Astrocyte (in vitro differentiated cells and primary cell): ENCODE measurements at regions not wholly inside any gene's neighbourhood (a gene's known extent, or its start where the extent isn't known, plus 50 kb on each side); places are given as distances from the start of the nearest gene placed in this dataset.

Source experiments
- DNase-seq: peaks from one replicate; pipeline ENCODE4 v3.0.0-alpha.2; 2010; ENCODE audit warnings: low read depth
- FAIRE-seq: peaks from 2 replicates; lab custom pipeline; 2011; peaks lifted over from hg19 to GRCh38; lab: Jason Lieb, UNC
- H2AFZ ChIP-seq: 2 replicates; pipeline ENCODE4 v1.6.0; 2012; ENCODE audit warnings: low read depth, low read length, inconsistent platforms
- H3K27ac ChIP-seq: 2 replicates; pipeline ENCODE4 v1.5.1; 2011; ENCODE audit warnings: low read depth, low read length, inconsistent platforms
- H3K27me3 ChIP-seq: 2 replicates; pipeline ENCODE4 v1.6.0; 2011; ENCODE audit warnings: low read length, inconsistent platforms; ENCODE audit not compliant: insufficient read depth
- H3K36me3 ChIP-seq: 2 replicates; pipeline ENCODE4 v1.5.1; 2011; ENCODE audit warnings: low read length, inconsistent platforms; ENCODE audit not compliant: insufficient read depth
- H3K4me1 ChIP-seq: 2 replicates; pipeline ENCODE4 v1.5.1; 2011; ENCODE audit warnings: low read length, inconsistent platforms; ENCODE audit not compliant: insufficient read depth
- H3K4me2 ChIP-seq: 2 replicates; pipeline ENCODE4 v1.6.0; 2012; ENCODE audit warnings: low read length, inconsistent platforms
- H3K4me3 ChIP-seq: 2 replicates; pipeline ENCODE4 v1.5.1; 2011; ENCODE audit warnings: low read depth, mild to moderate bottlenecking, low read length, inconsistent platforms; ENCODE audit not compliant: insufficient read depth
- H3K79me2 ChIP-seq: 2 replicates; pipeline ENCODE4 v1.6.0; 2012; ENCODE audit warnings: mild to moderate bottlenecking, low read length, inconsistent platforms; ENCODE audit not compliant: insufficient read depth
- H3K9ac ChIP-seq: 2 replicates; pipeline ENCODE4 v1.6.0; 2012; ENCODE audit warnings: mild to moderate bottlenecking, low read length, inconsistent platforms
- H3K9me3 ChIP-seq: 2 replicates; pipeline ENCODE4 v1.5.1; 2012; ENCODE audit warnings: low read depth, mild to moderate bottlenecking, low read length, inconsistent platforms; ENCODE audit not compliant: insufficient read depth
- H4K20me1 ChIP-seq: 2 replicates; pipeline ENCODE4 v1.6.0; 2012; ENCODE audit warnings: low read length, inconsistent platforms; ENCODE audit not compliant: insufficient read depth
- H3K27ac Mint-ChIP-seq: one replicate; pipeline ENCODE4 v1.8.0; 2021; ENCODE audit warnings: mild to moderate bottlenecking, mixed read lengths; ENCODE audit not compliant: unreplicated experiment
- H3K27me3 Mint-ChIP-seq: one replicate; pipeline ENCODE4 v1.8.0; 2021; ENCODE audit warnings: low read depth, mixed read lengths; ENCODE audit not compliant: unreplicated experiment
- H3K36me3 Mint-ChIP-seq: one replicate; pipeline ENCODE4 v1.8.0; 2021; ENCODE audit warnings: low read depth, mixed read lengths; ENCODE audit not compliant: unreplicated experiment
- H3K4me1 Mint-ChIP-seq: one replicate; pipeline ENCODE4 v1.8.0; 2021; ENCODE audit warnings: low read depth, mixed read lengths; ENCODE audit not compliant: unreplicated experiment
- H3K4me3 Mint-ChIP-seq: one replicate; pipeline ENCODE4 v1.8.0; 2021; ENCODE audit warnings: mild to moderate bottlenecking, moderate library complexity, mixed read lengths; ENCODE audit not compliant: unreplicated experiment
- H3K9me3 Mint-ChIP-seq: one replicate; pipeline ENCODE4 v1.8.0; 2021; ENCODE audit warnings: mild to moderate bottlenecking, mixed read lengths; ENCODE audit not compliant: unreplicated experiment
- CTCF ChIP-seq: IDR thresholded peaks from 2 replicates; pipeline ENCODE4 v1.5.1; 2011; ENCODE audit warnings: low read depth, mild to moderate bottlenecking, inconsistent platforms, low read length, moderate library complexity; ENCODE audit not compliant: insufficient read depth
- EZH2 ChIP-seq: IDR thresholded peaks from 2 replicates; pipeline ENCODE4 v1.6.1; 2012; ENCODE audit warnings: mild to moderate bottlenecking, low read length, inconsistent platforms; ENCODE audit not compliant: insufficient read depth

GRCh38 chr2:150320608-150321007 lies 166.9 kb downstream of the RND3 start:
- TF ChIP-seq EZH2 (no peak), CTCF (no peak)
- Histone ChIP-seq H3K27ac (no peak overlapping the region), H3K4me2 (no peak overlapping the region), H3K36me3 (no peaks in the 10 kb centered on the region), H3K9ac (no peak overlapping the region), H4K20me1 (no peaks in the 10 kb centered on the region), H3K4me3 (no peak overlapping the region), H3K9me3 (no peaks in the 10 kb centered on the region), H3K27me3 (no peaks in the 10 kb centered on the region), H2AFZ (no peak overlapping the region), H3K79me2 (no peaks in the 10 kb centered on the region), H3K4me1 (no peaks in the 10 kb centered on the region)
- Mint-ChIP-seq H3K27me3 (no peaks in the 10 kb centered on the region), H3K36me3 (peaks cover 4% of the 10 kb centered on the region), H3K27ac (no peak overlapping the region), H3K4me3 (no peak overlapping the region), H3K4me1 (peaks cover 11% of the 10 kb centered on the region), H3K9me3 (peaks cover 10% of the 10 kb centered on the region)
- no peak for DNase-seq
- FAIRE-seq: peak; percentile 65

- H3K36me3 ChIP-seq: no peaks in the 10 kb centered on the region
- no peaks in the 10 kb centered on the region for H3K9me3 ChIP-seq
- H3K4me1 ChIP-seq: no peaks in the 10 kb centered on the region
- no peaks in the 10 kb centered on the region for H3K27me3 Mint-ChIP-seq
- peaks cover 11% of the 10 kb centered on the region for H3K4me1 Mint-ChIP-seq
- no peak overlapping the region for H3K27ac ChIP-seq
- H3K4me3 ChIP-seq: no peak overlapping the region
- no peak overlapping the region for H3K9ac ChIP-seq
- TF ChIP-seq CTCF: no peak
- no peak for TF ChIP-seq EZH2
- H3K36me3 Mint-ChIP-seq: peaks cover 4% of the 10 kb centered on the region
- peaks cover 10% of the 10 kb centered on the region for H3K9me3 Mint-ChIP-seq
- no peaks in the 10 kb centered on the region for H3K27me3 ChIP-seq
- FAIRE-seq (no peak), DNase-seq (no peak)
- no peak overlapping the region for H3K27ac Mint-ChIP-seq
- H2AFZ ChIP-seq: no peak overlapping the region
- H3K4me3 Mint-ChIP-seq: no peak overlapping the region
- H3K4me2 ChIP-seq: no peak overlapping the region
- H3K79me2 ChIP-seq: no peaks in the 10 kb centered on the region
- no peaks in the 10 kb centered on the region for H4K20me1 ChIP-seq
Measured at GRCh38 chr2:150319658-150320555, 167.6 kb downstream of the RND3 start.

- H3K9ac ChIP-seq: no peak overlapping the region
- Mint-ChIP-seq H3K9me3 (peaks cover 16% of the 10 kb centered on the region), H3K27ac (no peak overlapping the region), H3K4me1 (peaks cover 9% of the 10 kb centered on the region), H3K4me3 (no peak overlapping the region), H3K36me3 (peaks cover 4% of the 10 kb centered on the region), H3K27me3 (no peaks in the 10 kb centered on the region)
- no peaks in the 10 kb centered on the region for H4K20me1 ChIP-seq
- H2AFZ ChIP-seq: no peak overlapping the region
- no peak overlapping the region for H3K4me3 ChIP-seq
- no peak for TF ChIP-seq EZH2
- no peak for TF ChIP-seq CTCF
- DNase-seq: no peak
- H3K27me3 ChIP-seq: no peaks in the 10 kb centered on the region
- H3K4me1 ChIP-seq: no peaks in the 10 kb centered on the region
- FAIRE-seq: no peak
- H3K79me2 ChIP-seq: no peaks in the 10 kb centered on the region
- no peak overlapping the region for H3K27ac ChIP-seq
- H3K4me2 ChIP-seq: no peak overlapping the region
- H3K9me3 ChIP-seq: no peaks in the 10 kb centered on the region
- H3K36me3 ChIP-seq: no peaks in the 10 kb centered on the region
Measured at GRCh38 chr2:150319085-150319484, 168.4 kb downstream of the RND3 start.
